Tibial nerve (tissue), 4 donors: ENCODE measurements at regions not wholly inside any gene's neighbourhood (a gene's known extent, or its start where the extent isn't known, plus 50 kb on each side); places are given as distances from the start of the nearest gene placed in this dataset.

Source experiments
- EP300 ChIP-seq, 2 donors: sonication (generic); formaldehyde crosslinking; IDR thresholded peaks; one replicate each; pipeline ENCODE4 v1.6.1; 2017; ENCODE audit warnings: antibody characterized with exemption in 2 of 2, mild to moderate bottlenecking in 1 of 2
- POLR2A ChIP-seq, 2 donors: fragments of 450-650 bp; IDR thresholded peaks; one replicate each; pipeline ENCODE4 v1.6.1; 2017; ENCODE audit warnings: antibody characterized with exemption in 2 of 2, mild to moderate bottlenecking in 2 of 2, moderate library complexity in 2 of 2
- TF ChIP-seq, protein P1 (sequence below), 5 experiments: fragments of 200-600 bp in 3 of 5; fragments of 450-650 bp in 2 of 5; sonication (generic) in 3 of 5; IDR thresholded peaks; one replicate each; pipeline ENCODE4 v1.5.1; 2016 to 2019; ENCODE audit warnings: antibody characterized with exemption in 5 of 5, mild to moderate bottlenecking in 3 of 5, moderate library complexity in 2 of 5

DNA sequence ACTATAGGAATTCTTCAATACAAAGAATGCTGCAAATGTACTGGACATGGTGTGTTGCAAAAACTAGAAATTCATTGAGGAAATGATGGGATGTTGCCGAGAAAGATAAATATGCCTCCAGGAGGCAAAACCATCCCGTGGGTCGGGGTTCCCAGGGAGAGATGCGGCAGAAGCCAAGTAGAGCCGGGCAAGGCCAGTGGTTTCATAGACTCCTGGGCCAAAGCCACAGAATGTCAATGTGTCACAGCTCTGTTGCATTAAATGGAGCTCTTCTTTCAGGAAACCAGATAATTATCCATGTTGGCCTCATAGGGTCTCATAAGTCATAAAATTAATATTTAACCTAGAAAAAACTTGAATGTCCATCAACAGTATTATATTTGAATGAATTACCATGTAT lies 419.5 kb upstream of the CDH10 start:
- TF ChIP-seq, protein P1, sequence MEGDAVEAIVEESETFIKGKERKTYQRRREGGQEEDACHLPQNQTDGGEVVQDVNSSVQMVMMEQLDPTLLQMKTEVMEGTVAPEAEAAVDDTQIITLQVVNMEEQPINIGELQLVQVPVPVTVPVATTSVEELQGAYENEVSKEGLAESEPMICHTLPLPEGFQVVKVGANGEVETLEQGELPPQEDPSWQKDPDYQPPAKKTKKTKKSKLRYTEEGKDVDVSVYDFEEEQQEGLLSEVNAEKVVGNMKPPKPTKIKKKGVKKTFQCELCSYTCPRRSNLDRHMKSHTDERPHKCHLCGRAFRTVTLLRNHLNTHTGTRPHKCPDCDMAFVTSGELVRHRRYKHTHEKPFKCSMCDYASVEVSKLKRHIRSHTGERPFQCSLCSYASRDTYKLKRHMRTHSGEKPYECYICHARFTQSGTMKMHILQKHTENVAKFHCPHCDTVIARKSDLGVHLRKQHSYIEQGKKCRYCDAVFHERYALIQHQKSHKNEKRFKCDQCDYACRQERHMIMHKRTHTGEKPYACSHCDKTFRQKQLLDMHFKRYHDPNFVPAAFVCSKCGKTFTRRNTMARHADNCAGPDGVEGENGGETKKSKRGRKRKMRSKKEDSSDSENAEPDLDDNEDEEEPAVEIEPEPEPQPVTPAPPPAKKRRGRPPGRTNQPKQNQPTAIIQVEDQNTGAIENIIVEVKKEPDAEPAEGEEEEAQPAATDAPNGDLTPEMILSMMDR (IDR thresholded peaks at IDR 0.05) = no peak
- TF ChIP-seq POLR2A (IDR thresholded peaks at IDR 0.05) (no peak), EP300 (IDR thresholded peaks at IDR 0.05) (no peak)
